ELF-1 (cell line): ENCODE measurements at regions not wholly inside any gene's neighbourhood (a gene's known extent, or its start where the extent isn't known, plus 50 kb on each side); places are given as distances from the start of the nearest gene placed in this dataset.

Experiments
- DNase-seq: peaks from one replicate; pipeline ENCODE4 v3.0.0-alpha.2; 2016; ENCODE audit warnings: low read depth, low spot score

GRCh38 chr5:125201446-125202052 lies 455.1 kb upstream of the ZNF608 start:
- DNase-seq = no peak

DNA sequence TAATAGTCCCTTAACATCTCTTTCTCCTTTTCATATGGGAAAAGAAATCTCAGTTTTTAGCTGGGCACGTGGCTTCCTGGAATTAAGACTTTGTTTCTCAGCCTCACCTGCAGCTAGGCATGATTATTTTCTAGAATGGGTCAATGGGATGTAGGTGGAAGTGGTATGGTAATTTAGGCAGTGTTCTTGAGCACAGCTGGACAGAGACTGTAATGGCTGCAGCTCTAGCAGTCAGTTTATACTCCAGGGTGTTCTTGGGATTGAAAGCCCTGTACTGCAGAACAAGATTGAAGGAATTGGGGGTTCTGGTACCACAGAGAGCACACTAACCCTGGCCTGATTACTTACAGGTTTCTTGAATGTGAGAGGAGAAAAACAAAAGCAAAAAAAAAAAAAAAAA lies 455.9 kb upstream of the ZNF608 start:
- DNase-seq = no peak

GRCh38 chr5:125202871-125203438 lies 456.5 kb upstream of the ZNF608 start:
- no peak for DNase-seq

GRCh38 chr5:125203912-125204311 lies 457.5 kb upstream of the ZNF608 start:
- DNase-seq = no peak

- no peak for DNase-seq
Measured at GRCh38 chr5:125205601-125206225, 459.3 kb upstream of the ZNF608 start.

GRCh38 chr5:125207856-125208255 lies 461.4 kb upstream of the ZNF608 start:
- DNase-seq = no peak

DNA sequence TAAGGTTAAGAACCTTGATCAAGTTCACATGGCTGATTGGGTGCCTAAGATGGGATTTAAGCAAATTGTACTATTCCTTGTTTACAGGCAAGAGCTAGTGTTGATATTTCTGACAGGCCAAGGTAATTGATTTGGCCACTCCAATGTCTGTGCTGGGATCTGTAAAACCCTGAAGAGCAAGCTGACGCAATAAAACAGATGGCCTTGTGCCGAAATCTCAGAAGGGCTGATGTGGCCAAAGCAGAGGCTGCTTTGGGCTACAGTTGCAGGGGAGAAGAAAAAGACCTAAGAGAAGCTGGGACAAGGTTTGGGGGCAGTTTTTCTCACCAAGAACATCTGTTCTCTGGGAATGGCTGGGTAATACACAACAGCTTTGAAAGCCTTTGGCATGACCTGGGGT lies 463.2 kb upstream of the ZNF608 start:
- DNase-seq = no peak

DNA sequence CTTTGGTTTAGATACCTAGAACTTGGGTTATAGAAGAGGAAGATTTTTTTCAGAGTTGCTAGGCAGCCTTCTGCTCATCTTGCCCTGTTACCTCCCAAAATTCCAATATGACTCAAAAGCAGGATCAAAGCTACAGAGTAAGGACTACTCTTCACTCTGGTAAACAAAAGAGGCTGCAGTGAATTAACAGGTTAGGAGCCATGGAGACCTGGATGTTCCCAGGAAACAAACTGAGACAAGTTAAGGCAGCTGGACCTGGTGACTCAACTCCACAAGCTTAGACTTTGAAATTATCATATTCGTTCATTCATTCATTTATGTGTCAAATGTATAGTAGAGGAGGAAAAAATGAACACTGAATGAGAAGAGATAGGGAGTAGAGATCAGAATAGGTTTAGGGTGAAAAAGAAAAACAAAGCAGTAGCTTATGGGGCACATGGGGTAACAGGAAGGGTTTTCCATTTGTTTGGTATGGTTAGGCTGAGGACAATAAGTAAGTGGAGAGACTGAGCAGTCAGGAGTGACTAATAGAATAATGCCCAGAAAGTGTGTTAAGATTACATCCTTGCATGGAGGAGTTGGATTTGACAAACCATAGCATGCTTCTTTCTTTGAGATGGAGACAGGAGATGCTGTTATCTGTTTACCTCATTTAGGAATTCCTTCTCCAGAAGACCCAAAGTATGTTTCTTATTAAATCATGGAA lies 464.0 kb upstream of the ZNF608 start:
- no peak for DNase-seq

GRCh38 chr5:125214080-125214479 lies 467.6 kb upstream of the ZNF608 start:
- no peak for DNase-seq

DNA sequence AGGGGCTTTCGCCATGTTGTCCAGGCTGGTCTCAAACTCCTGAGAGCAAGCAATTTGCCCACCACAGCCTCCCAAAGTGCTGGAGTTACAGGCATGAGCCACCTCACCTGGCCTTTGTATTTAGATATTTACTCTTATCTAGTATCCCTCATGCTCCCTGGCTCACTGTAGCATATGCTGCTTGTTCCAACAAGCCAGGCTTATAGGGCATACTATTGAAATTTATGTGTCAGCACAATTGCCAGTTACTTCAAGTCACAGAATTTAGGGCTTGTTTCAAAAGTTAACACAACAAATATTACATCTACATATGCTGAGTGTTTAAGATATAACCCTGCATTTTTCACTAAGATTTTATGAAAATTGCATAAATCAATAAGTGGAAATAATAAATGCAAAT lies 469.2 kb upstream of the ZNF608 start:
- DNase-seq = no peak

GRCh38 chr5:125219710-125220109 lies 473.3 kb upstream of the ZNF608 start:
- no peak for DNase-seq

- DNase-seq = no peak
Measured at GRCh38 chr5:125220284-125220683, 473.8 kb upstream of the ZNF608 start.

GRCh38 chr5:125222597-125223240 lies 476.3 kb upstream of the ZNF608 start:
- DNase-seq = no peak

DNA sequence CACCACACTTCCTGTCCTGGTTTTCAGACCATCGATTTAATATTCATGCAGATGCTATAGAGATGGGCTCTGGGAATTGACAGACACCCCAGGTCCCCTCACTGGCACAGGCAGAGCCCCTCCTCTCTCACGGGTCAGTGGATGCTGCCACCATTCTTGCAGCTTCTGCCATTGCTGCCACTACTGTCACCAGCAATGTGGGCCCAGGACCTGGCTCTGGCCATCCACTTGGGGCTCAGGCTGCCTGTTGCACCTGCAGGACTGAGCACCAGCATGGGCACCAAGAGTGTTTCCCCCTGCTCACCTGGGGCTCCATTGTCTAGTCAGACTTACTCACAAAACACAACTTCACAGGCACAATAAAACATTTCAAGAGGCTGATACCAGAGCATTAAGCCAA lies 479.0 kb upstream of the ZNF608 start:
- no peak for DNase-seq

- no peak for DNase-seq
Measured at GRCh38 chr5:125226825-125227224, 480.4 kb upstream of the ZNF608 start.

GRCh38 chr5:125227333-125228095 lies 481.1 kb upstream of the ZNF608 start:
- peak; percentile 49 for DNase-seq

DNA sequence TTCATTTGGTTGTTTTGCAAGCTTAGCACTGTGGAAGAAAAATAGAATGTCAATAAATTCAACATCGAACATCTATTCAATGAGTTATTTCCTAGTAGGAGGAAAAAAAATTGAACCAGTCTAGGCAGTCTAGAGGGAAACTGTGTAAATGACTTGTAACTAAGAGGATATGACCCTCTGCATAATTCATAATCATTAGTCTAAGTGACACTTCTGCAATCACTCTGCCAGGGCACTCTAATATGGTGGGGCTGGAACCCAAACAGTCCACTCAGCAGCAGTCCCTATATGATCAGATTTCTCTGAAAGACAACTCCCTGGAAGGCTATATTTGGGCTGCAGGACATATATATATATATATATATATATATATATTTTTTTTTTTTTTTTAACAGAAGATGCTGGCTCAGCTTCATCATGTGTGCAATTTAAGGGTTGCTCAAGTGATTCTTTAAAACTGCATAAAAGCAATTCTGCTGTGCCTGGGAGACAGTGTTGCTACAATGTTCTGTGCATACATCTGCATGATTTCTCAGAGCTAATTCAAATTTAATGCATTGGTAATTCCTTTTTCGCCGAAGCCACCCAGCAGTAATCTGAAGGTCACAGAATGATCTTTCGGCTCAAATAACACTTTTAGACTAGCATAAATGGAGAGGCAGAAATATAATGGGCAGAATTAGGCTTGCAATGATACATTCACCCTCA lies 482.1 kb upstream of the ZNF608 start:
- DNase-seq = no peak

GRCh38 chr5:125229556-125229955 lies 483.1 kb upstream of the ZNF608 start:
- DNase-seq = no peak

GRCh38 chr5:125232779-125233230 lies 486.4 kb upstream of the ZNF608 start:
- DNase-seq = no peak

- no peak for DNase-seq
Measured at GRCh38 chr5:125233944-125234343, 487.5 kb upstream of the ZNF608 start.

GRCh38 chr5:125236007-125236406 lies 489.6 kb upstream of the ZNF608 start:
- DNase-seq = no peak
